ENCODE measurements at regions not wholly inside any gene's neighbourhood (a gene's known extent, or its start where the extent isn't known, plus 50 kb on each side); places are given as distances from the start of the nearest gene placed in this dataset.

DNA sequence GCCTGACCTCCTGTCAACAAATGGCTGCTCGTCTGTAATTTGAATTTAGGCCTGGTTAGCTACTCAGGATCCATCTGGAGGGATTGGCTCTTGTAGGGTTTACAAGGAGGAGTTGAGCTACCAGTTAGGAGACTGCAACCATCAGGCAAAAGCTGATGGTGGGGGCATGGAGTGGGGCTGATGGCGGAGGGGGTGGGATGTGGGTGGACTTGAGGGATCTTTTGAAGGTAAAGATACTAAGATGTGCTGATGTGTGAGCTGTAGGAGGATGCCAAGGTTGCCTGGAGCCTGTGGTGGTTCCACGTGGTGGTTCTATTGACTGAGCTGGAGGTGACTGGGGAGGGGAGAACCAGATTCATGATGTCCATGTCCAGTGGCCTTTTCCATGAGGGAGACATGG, 240.7 kb downstream of the LPIN1 start:
- H3K36me3 ChIP-seq (ENCODE audit: control insufficient read depth, insufficient read depth, low read length) = no peaks in the 10 kb centered on the region
- peaks cover 0 to 2% (median 0%) of the 10 kb centered on the region in 7 donors for H3K9me3 Mint-ChIP-seq
- H3K36me3 Mint-ChIP-seq = no peaks in the 10 kb centered on the region
- no peak overlapping the region for H3K4me3 ChIP-seq (ENCODE audit: low read depth, low read length)
- no peak overlapping the region for H3K27ac ChIP-seq (ENCODE audit: insufficient read depth, low read length, poor library complexity, severe bottlenecking)
- peaks cover 0 to under 1% of the 10 kb centered on the region in 2 experiments for H3K9me3 ChIP-seq (ENCODE audit: control insufficient read depth in 2 of 2, low read length in 2 of 2)
- ATAC-seq (ENCODE audit: low read depth in 2 of 2) = no peak
- DNase-seq = no peak
- H3K27me3 ChIP-seq (ENCODE audit: control insufficient read depth, insufficient read depth, low read length) = peaks cover 3% of the 10 kb centered on the region
- H3K4me3 Mint-ChIP-seq = no peak overlapping the region
- no peak overlapping the region for H3K27ac Mint-ChIP-seq
- H3K27me3 Mint-ChIP-seq = peaks cover 22% of the 10 kb centered on the region
- no peaks in the 10 kb centered on the region for H3K4me1 ChIP-seq (ENCODE audit: control insufficient read depth, insufficient read depth, low read length, poor library complexity, severe bottlenecking)
- peaks cover 0 to 2% (median 0%) of the 10 kb centered on the region in 4 donors for H3K4me1 Mint-ChIP-seq

DNA sequence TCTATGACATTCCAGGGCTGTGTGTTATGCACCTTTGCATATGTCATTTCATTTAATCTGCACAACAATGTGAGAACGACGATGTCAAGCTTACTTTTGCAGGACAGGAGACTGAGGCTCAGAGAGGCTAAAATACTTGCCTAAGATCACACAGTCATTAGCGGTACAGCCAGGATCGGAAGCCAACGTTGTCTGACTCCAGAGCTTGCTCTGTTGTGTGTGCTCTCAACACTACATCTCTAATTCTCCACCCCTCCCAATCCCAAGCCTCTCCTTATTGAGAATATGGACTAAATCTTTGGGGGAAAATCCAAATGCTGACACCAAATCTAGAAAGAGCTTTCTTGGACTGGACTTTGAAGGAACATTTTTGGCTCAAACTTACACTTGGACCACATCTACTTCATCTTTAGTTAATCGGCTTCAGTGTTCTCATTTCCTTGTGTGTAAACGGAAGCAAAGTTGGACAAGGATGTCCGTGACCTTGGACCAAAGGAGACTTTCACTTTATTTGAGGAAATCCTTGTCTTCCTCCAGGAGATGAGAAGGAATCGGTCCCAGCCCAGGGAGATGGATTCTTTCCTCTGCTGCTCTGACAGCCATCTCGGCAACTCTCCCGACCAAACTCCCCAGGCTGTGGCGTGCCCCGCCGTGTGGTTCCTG, 242.4 kb downstream of the LPIN1 start:
- ATAC-seq (ENCODE audit: low read depth in 2 of 2) = no peak
- H3K4me3 ChIP-seq (ENCODE audit: low read depth, low read length) = no peak overlapping the region
- Mint-ChIP-seq H3K27me3 (peaks cover 32% of the 10 kb centered on the region), H3K4me1 (peaks cover 0 to 1% (median 0%) of the 10 kb centered on the region in 4 donors), H3K4me3 (no peak overlapping the region), H3K27ac (no peak overlapping the region), H3K36me3 (no peaks in the 10 kb centered on the region), H3K9me3 (peaks cover 0 to 4% (median 0%) of the 10 kb centered on the region in 7 donors)
- no peaks in the 10 kb centered on the region for H3K36me3 ChIP-seq (ENCODE audit: control insufficient read depth, insufficient read depth, low read length)
- no peak overlapping the region for H3K27ac ChIP-seq (ENCODE audit: insufficient read depth, low read length, poor library complexity, severe bottlenecking)
- H3K27me3 ChIP-seq (ENCODE audit: control insufficient read depth, insufficient read depth, low read length) = peaks cover 3% of the 10 kb centered on the region
- H3K4me1 ChIP-seq (ENCODE audit: control insufficient read depth, insufficient read depth, low read length, poor library complexity, severe bottlenecking) = no peaks in the 10 kb centered on the region
- H3K9me3 ChIP-seq (ENCODE audit: control insufficient read depth in 2 of 2, low read length in 2 of 2) = no peaks in the 10 kb centered on the region
- no peak for DNase-seq

DNA sequence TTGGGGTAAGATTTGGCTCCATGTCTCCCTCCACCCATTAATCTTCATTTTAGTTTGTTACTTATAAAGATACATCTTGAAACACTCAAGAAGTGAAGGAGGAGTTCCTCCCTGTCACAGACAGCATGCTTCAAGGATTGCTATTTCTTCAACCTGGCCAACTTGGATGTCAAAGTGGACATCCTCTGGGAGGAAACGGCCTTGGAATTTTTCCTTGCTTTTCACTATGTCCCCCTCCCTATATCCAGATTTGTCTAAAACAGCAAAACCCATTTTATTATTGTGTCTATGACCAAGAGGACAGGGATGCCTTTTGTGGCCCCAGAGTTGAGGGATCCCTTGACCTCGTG, 242.9 kb downstream of the LPIN1 start:
- no peak for ATAC-seq (ENCODE audit: low read depth in 2 of 2)
- no peak overlapping the region for H3K4me3 ChIP-seq (ENCODE audit: low read depth, low read length)
- peaks cover 0 to 4% (median 0%) of the 10 kb centered on the region in 7 donors for H3K9me3 Mint-ChIP-seq
- peaks cover 32% of the 10 kb centered on the region for H3K27me3 Mint-ChIP-seq
- no peaks in the 10 kb centered on the region for H3K36me3 Mint-ChIP-seq
- no peaks in the 10 kb centered on the region for H3K9me3 ChIP-seq (ENCODE audit: control insufficient read depth in 2 of 2, low read length in 2 of 2)
- H3K36me3 ChIP-seq (ENCODE audit: control insufficient read depth, insufficient read depth, low read length) = no peaks in the 10 kb centered on the region
- peaks cover 3% of the 10 kb centered on the region for H3K27me3 ChIP-seq (ENCODE audit: control insufficient read depth, insufficient read depth, low read length)
- H3K4me1 Mint-ChIP-seq = no peaks in the 10 kb centered on the region
- no peaks in the 10 kb centered on the region for H3K4me1 ChIP-seq (ENCODE audit: control insufficient read depth, insufficient read depth, low read length, poor library complexity, severe bottlenecking)
- no peak overlapping the region for H3K27ac ChIP-seq (ENCODE audit: insufficient read depth, low read length, poor library complexity, severe bottlenecking)
- no peak overlapping the region for H3K27ac Mint-ChIP-seq
- H3K4me3 Mint-ChIP-seq = no peak overlapping the region
- DNase-seq = no peak

DNA sequence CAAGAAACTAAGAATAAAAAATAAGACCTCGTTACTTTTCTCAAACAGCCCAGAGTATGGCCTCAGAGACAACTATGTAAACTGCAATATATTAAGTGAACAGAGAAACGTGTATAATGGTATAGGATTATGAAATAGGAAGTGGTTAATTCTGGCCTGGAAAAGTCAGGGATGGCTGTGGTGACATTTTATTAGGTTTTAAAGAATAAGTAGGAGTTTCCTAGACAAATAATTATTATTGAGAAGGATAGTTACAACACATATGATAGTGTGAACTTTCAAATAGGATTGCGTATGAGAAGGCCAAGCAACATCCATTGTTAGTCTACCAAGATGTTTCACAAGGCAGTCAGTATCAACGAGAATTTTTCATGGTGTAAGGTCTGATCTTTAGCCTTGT, 244.1 kb downstream of the LPIN1 start:
- H3K36me3 Mint-ChIP-seq = no peaks in the 10 kb centered on the region
- H3K4me1 ChIP-seq (ENCODE audit: control insufficient read depth, insufficient read depth, low read length, poor library complexity, severe bottlenecking) = no peaks in the 10 kb centered on the region
- H3K27ac Mint-ChIP-seq = no peak overlapping the region
- no peak overlapping the region for H3K4me3 Mint-ChIP-seq
- H3K9me3 ChIP-seq (ENCODE audit: control insufficient read depth in 2 of 2, low read length in 2 of 2) = no peaks in the 10 kb centered on the region
- peaks cover 37% of the 10 kb centered on the region for H3K27me3 Mint-ChIP-seq
- no peak overlapping the region for H3K27ac ChIP-seq (ENCODE audit: insufficient read depth, low read length, poor library complexity, severe bottlenecking)
- no peaks in the 10 kb centered on the region for H3K4me1 Mint-ChIP-seq
- H3K27me3 ChIP-seq (ENCODE audit: control insufficient read depth, insufficient read depth, low read length) = no peaks in the 10 kb centered on the region
- peaks cover 0 to 6% (median 4%) of the 10 kb centered on the region in 7 donors for H3K9me3 Mint-ChIP-seq
- H3K4me3 ChIP-seq (ENCODE audit: low read depth, low read length) = no peak overlapping the region
- DNase-seq = no peak
- H3K36me3 ChIP-seq (ENCODE audit: control insufficient read depth, insufficient read depth, low read length) = no peaks in the 10 kb centered on the region
- ATAC-seq (ENCODE audit: low read depth in 2 of 2) = no peak

DNA sequence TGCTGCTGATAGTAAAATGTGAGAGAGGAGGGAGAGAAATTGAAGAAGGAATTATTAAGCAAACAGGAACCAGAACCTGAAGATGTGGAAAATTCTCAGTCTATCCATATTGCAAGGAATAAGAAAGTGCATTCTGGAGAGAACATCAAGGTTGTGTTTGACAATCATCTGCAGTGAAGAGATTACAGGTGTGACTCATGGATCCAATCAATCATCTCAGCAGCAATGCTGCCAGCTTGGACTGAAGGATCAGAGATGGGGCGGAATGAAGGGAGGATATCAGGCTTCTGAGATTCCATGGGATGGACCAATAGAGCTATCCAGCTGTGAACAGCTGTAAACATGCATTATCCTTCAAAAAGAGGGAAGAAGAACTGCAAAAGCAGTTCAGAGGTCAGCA, 247.3 kb downstream of the LPIN1 start:
- no peaks in the 10 kb centered on the region for H3K9me3 ChIP-seq (ENCODE audit: control insufficient read depth in 2 of 2, low read length in 2 of 2)
- H3K4me1 ChIP-seq (ENCODE audit: control insufficient read depth, insufficient read depth, low read length, poor library complexity, severe bottlenecking) = no peaks in the 10 kb centered on the region
- no peaks in the 10 kb centered on the region for H3K27me3 ChIP-seq (ENCODE audit: control insufficient read depth, insufficient read depth, low read length)
- Mint-ChIP-seq H3K27ac (no peak overlapping the region), H3K27me3 (peaks cover 40% of the 10 kb centered on the region), H3K36me3 (no peaks in the 10 kb centered on the region), H3K4me1 (no peaks in the 10 kb centered on the region), H3K9me3 (peaks cover 0 to 7% (median 4%) of the 10 kb centered on the region in 7 donors), H3K4me3 (no peak overlapping the region)
- no peak overlapping the region for H3K27ac ChIP-seq (ENCODE audit: insufficient read depth, low read length, poor library complexity, severe bottlenecking)
- no peak for ATAC-seq (ENCODE audit: low read depth in 2 of 2)
- H3K4me3 ChIP-seq (ENCODE audit: low read depth, low read length) = no peak overlapping the region
- no peak for DNase-seq
- H3K36me3 ChIP-seq (ENCODE audit: control insufficient read depth, insufficient read depth, low read length) = no peaks in the 10 kb centered on the region

DNA sequence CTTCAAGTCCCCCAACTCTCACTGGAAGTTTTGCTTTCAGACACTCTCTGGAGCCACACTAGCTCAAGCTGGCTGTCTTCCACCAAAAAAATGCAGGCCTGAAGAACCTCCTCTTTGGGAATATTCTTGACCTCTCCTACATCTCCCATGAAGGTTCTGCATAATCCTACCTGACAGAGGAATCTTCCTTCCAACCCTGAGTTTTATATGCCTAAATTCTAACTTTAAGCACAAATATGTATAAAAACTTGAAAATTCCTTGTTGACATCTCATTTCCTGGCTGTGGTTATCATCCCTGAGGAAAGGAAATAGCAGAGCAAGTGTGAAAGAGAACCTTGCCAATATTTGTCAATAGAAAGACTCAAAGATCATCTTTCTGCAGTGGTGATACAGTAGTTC, 249.0 kb downstream of the LPIN1 start:
- Mint-ChIP-seq H3K27me3 (peaks cover 47% of the 10 kb centered on the region), H3K27ac (no peak overlapping the region), H3K9me3 (peaks cover 0 to 7% (median 4%) of the 10 kb centered on the region in 7 donors), H3K4me3 (no peak overlapping the region), H3K36me3 (no peaks in the 10 kb centered on the region), H3K4me1 (no peaks in the 10 kb centered on the region)
- Histone ChIP-seq H3K4me1 (ENCODE audit: control insufficient read depth, insufficient read depth, low read length, poor library complexity, severe bottlenecking) (no peaks in the 10 kb centered on the region), H3K36me3 (ENCODE audit: control insufficient read depth, insufficient read depth, low read length) (no peaks in the 10 kb centered on the region), H3K27ac (ENCODE audit: insufficient read depth, low read length, poor library complexity, severe bottlenecking) (no peak overlapping the region), H3K9me3 (ENCODE audit: control insufficient read depth in 2 of 2, low read length in 2 of 2) (no peaks in the 10 kb centered on the region), H3K4me3 (ENCODE audit: low read depth, low read length) (no peak overlapping the region), H3K27me3 (ENCODE audit: control insufficient read depth, insufficient read depth, low read length) (no peaks in the 10 kb centered on the region)
- no peak for DNase-seq
- ATAC-seq (ENCODE audit: low read depth in 2 of 2) = no peak

DNA sequence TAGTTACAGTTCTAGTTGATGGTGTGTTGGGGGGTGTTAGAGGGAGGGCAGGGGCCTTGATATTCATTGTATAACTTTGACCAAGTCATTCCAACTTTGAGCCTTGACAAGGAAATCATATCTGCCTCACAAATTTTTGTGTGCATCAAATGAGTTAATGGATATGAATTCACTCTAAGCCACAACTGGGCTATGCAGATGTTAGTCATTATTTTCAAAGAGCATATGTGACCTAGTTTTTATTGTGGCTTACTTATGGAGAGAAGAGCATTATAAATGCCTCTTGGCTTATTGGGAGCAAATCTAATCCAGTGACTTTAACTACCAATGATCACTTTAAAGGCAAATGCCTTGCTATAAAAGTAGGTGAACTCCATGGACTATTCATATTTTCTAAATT, 250.2 kb downstream of the LPIN1 start:
- Mint-ChIP-seq H3K4me3 (no peak overlapping the region), H3K9me3 (peaks cover 0 to 9% (median 4%) of the 10 kb centered on the region in 7 donors), H3K27me3 (peaks cover 51% of the 10 kb centered on the region), H3K4me1 (no peaks in the 10 kb centered on the region), H3K36me3 (no peaks in the 10 kb centered on the region), H3K27ac (no peak overlapping the region)
- Histone ChIP-seq H3K27me3 (ENCODE audit: control insufficient read depth, insufficient read depth, low read length) (no peaks in the 10 kb centered on the region), H3K36me3 (ENCODE audit: control insufficient read depth, insufficient read depth, low read length) (no peaks in the 10 kb centered on the region), H3K27ac (ENCODE audit: insufficient read depth, low read length, poor library complexity, severe bottlenecking) (no peak overlapping the region), H3K4me3 (ENCODE audit: low read depth, low read length) (no peak overlapping the region), H3K4me1 (ENCODE audit: control insufficient read depth, insufficient read depth, low read length, poor library complexity, severe bottlenecking) (no peaks in the 10 kb centered on the region), H3K9me3 (ENCODE audit: control insufficient read depth in 2 of 2, low read length in 2 of 2) (no peaks in the 10 kb centered on the region)
- ATAC-seq (ENCODE audit: low read depth in 2 of 2) (no peak), DNase-seq (no peak)

DNA sequence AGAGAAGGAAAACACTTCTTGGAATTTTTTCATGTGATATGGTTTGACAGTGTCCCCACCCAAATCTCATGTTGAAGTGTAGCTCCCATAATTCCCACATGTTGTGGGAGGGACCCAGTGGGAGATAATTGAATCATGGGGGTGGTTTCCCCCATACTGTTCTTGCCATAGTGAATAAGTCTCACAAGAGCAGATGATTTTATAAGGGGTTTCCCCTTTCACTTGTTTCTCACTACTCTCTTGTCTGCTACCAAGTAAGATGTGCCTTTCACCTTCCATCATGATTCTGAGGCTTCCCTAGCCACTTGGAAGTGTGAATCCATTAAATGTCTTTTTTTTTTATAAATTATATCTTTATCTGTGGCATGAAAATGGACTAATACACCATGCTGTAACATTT, 250.7 kb downstream of the LPIN1 start:
- no peak for ATAC-seq (ENCODE audit: low read depth in 2 of 2)
- Mint-ChIP-seq H3K36me3 (no peaks in the 10 kb centered on the region), H3K27me3 (peaks cover 50% of the 10 kb centered on the region), H3K4me1 (peaks cover 0 to 2% (median 0%) of the 10 kb centered on the region in 4 donors), H3K27ac (no peak overlapping the region), H3K4me3 (no peak overlapping the region), H3K9me3 (peaks cover 0 to 9% (median 4%) of the 10 kb centered on the region in 7 donors)
- no peak overlapping the region for H3K4me3 ChIP-seq (ENCODE audit: low read depth, low read length)
- H3K27ac ChIP-seq (ENCODE audit: insufficient read depth, low read length, poor library complexity, severe bottlenecking) = no peak overlapping the region
- no peaks in the 10 kb centered on the region for H3K9me3 ChIP-seq (ENCODE audit: control insufficient read depth in 2 of 2, low read length in 2 of 2)
- no peak for DNase-seq
- no peaks in the 10 kb centered on the region for H3K4me1 ChIP-seq (ENCODE audit: control insufficient read depth, insufficient read depth, low read length, poor library complexity, severe bottlenecking)
- no peaks in the 10 kb centered on the region for H3K27me3 ChIP-seq (ENCODE audit: control insufficient read depth, insufficient read depth, low read length)
- H3K36me3 ChIP-seq (ENCODE audit: control insufficient read depth, insufficient read depth, low read length) = no peaks in the 10 kb centered on the region

Data from CD4-positive, CD25-positive, alpha-beta regulatory T cell (primary cell).